ENCODE measurements at regions not wholly inside any gene's neighbourhood (a gene's known extent, or its start where the extent isn't known, plus 50 kb on each side); places are given as distances from the start of the nearest gene placed in this dataset.

DNA sequence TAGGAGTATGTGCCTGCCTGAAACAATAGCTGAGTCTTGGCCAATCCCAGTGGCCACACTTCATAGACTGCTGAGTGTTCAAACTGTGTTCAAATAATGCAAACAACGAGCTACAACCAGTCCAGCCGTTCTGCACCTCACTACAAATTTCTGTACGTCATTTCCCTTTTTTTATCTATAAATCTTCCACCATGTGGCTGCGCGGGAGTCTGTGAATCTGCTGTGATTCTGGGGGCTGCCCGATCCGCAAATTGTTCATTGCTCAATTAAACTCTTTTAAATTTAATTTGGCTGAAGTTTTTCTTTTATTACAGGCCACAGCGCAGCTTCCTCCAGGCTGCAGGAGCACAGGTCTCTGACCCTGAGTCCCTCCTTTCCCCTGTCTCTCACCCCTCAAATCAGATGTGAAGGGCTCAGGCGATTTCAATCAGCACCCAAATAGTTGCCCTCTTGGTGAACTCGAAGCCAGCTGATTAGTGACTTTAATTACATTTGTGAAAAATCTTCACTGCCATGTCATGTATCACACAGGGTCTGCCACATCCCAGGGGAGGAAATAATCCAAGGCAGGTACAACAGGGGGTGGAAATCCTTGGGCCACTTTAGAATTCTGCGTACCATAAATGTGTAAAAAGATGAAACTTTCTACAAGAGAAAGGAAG is 145.6 kb downstream of the NDUFA10 start:
- TF ChIP-seq RAD21 (IDR thresholded peaks at IDR 0.05) (no peak), CTCF (IDR thresholded peaks at IDR 0.05; ENCODE audit: low read depth, low read length, missing input control) (no peak), JUND (IDR thresholded peaks at IDR 0.05) (no peak), TAF1 (conservative IDR thresholded peaks at IDR 0.05) (no peak), HNF4G (IDR thresholded peaks at IDR 0.05) (no peak), YY1 (IDR thresholded peaks at IDR 0.05) (no peak), GABPA (IDR thresholded peaks at IDR 0.05 in 1 of 2, conservative IDR thresholded peaks at IDR 0.05 in 1 of 2) (no peak), ZBTB33 (IDR thresholded peaks at IDR 0.05) (no peak), SP1 (IDR thresholded peaks at IDR 0.05) (no peak), MAX (IDR thresholded peaks at IDR 0.05) (no peak)
- TF ChIP-seq, protein P1, sequence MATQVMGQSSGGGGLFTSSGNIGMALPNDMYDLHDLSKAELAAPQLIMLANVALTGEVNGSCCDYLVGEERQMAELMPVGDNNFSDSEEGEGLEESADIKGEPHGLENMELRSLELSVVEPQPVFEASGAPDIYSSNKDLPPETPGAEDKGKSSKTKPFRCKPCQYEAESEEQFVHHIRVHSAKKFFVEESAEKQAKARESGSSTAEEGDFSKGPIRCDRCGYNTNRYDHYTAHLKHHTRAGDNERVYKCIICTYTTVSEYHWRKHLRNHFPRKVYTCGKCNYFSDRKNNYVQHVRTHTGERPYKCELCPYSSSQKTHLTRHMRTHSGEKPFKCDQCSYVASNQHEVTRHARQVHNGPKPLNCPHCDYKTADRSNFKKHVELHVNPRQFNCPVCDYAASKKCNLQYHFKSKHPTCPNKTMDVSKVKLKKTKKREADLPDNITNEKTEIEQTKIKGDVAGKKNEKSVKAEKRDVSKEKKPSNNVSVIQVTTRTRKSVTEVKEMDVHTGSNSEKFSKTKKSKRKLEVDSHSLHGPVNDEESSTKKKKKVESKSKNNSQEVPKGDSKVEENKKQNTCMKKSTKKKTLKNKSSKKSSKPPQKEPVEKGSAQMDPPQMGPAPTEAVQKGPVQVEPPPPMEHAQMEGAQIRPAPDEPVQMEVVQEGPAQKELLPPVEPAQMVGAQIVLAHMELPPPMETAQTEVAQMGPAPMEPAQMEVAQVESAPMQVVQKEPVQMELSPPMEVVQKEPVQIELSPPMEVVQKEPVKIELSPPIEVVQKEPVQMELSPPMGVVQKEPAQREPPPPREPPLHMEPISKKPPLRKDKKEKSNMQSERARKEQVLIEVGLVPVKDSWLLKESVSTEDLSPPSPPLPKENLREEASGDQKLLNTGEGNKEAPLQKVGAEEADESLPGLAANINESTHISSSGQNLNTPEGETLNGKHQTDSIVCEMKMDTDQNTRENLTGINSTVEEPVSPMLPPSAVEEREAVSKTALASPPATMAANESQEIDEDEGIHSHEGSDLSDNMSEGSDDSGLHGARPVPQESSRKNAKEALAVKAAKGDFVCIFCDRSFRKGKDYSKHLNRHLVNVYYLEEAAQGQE (IDR thresholded peaks at IDR 0.05), result no peak
- TF ChIP-seq, protein P2, sequence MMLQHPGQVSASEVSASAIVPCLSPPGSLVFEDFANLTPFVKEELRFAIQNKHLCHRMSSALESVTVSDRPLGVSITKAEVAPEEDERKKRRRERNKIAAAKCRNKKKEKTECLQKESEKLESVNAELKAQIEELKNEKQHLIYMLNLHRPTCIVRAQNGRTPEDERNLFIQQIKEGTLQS (IDR thresholded peaks at IDR 0.05), result no peak

Data from liver (tissue), 3 donors.